ENCODE measurements at regions not wholly inside any gene's neighbourhood (a gene's known extent, or its start where the extent isn't known, plus 50 kb on each side); places are given as distances from the start of the nearest gene placed in this dataset.

DNA sequence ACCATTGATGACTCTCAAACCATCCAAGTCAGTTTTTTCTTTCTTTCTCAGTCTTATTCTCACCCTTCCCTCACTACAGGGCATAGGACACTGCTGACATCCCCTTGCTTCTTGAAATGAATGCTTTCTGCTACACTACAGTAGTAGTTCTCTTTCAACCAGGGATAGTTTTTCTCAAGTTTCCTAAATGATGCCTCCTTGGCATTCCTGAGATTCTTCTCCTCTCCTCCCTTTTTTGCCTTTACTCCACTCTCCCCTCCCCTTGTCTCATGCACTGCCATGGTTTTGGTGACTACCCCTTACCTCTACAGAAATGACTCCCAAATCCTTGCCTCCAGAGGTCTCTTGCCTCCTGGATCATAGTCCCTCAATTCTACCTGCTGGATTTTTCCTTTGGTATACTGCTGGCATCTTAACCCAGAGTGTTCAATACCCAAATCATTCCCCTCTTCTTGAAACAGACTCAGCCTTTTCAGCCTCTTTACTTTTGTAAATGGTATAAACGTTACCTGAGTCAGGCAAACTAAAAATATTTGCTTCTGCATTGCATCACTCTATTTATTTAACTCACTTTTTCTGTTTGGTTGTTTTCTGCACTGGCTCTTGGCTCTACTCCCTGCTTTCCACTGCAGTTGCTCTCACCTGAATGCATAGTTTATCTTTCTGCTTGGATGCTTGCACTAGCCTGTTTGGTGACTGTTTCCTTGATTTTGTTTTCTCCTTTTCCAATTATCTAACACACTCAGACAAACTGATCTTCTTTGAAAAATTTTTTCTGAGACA is 211.6 kb upstream of the IGF1 start:
- FAIRE-seq (no peak), DNase-seq (ENCODE audit: insufficient read length, low spot score) (no peak)
- TF ChIP-seq POLR2A (IDR thresholded peaks at IDR 0.05; ENCODE audit: low read depth, low read length): no peak
- TF ChIP-seq POLR2AphosphoS5 (IDR thresholded peaks at IDR 0.05; ENCODE audit: low read depth, low read length): no peak
- no peak for TF ChIP-seq SPI1 (IDR thresholded peaks at IDR 0.05; ENCODE audit: low read depth, low read length)
- TF ChIP-seq PAX5 (IDR thresholded peaks at IDR 0.05; ENCODE audit: insufficient read depth, low read length, severe bottlenecking): no peak
- TF ChIP-seq TAF1 (IDR thresholded peaks at IDR 0.05; ENCODE audit: low read depth, low read length): no peak
- no peak for TF ChIP-seq POU2F2 (IDR thresholded peaks at IDR 0.05; ENCODE audit: low read depth, low read length)

DNA sequence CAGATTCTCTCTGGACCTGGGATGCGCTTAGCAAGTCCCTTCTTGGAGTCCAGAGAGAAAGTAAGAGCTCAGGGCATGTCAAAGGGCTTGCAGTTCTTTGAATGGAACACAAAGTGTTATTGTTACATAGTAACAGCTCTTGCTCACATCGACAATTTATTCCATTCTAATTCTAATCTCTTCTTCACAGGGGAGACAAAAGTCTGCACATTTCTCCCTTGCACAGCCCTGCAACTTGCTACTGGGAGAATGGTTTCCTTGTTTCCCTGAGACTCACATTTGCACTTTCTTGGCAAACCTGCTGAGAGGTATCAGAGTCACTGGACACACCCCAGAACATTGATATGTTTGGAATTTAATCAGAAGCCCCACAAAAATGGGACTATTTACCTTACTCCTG is 209.9 kb upstream of the IGF1 start:
- DNase-seq (ENCODE audit: insufficient read length, low spot score) (no peak), FAIRE-seq (no peak)
- TF ChIP-seq POLR2A (IDR thresholded peaks at IDR 0.05; ENCODE audit: low read depth, low read length): no peak
- TF ChIP-seq TAF1 (IDR thresholded peaks at IDR 0.05; ENCODE audit: low read depth, low read length): no peak
- TF ChIP-seq POLR2AphosphoS5 (IDR thresholded peaks at IDR 0.05; ENCODE audit: low read depth, low read length): no peak
- TF ChIP-seq PAX5 (IDR thresholded peaks at IDR 0.05; ENCODE audit: insufficient read depth, low read length, severe bottlenecking): no peak
- TF ChIP-seq POU2F2 (IDR thresholded peaks at IDR 0.05; ENCODE audit: low read depth, low read length): no peak
- TF ChIP-seq SPI1 (IDR thresholded peaks at IDR 0.05; ENCODE audit: low read depth, low read length): no peak

DNA sequence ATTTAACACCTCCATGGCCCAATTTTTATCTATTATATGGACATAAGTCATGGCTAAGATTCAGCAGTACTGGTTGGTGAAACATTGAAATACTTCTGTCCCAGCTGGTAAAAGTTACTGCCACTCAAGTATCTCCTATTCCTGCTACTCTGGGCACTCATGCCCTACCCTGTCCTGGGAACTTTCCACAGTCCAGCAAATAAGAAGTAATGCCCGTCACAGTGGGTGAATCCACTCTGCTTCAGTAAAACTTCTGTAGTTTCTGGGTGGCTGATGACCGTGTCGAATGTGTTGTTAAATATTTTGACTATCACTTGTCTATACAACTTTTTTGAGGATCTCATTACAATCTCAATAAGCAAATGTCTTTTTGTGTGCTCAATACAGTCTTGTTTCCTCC is 209.3 kb upstream of the IGF1 start:
- no peak for TF ChIP-seq POU2F2 (IDR thresholded peaks at IDR 0.05; ENCODE audit: low read depth, low read length)
- TF ChIP-seq POLR2AphosphoS5 (IDR thresholded peaks at IDR 0.05; ENCODE audit: low read depth, low read length): no peak
- no peak for TF ChIP-seq TAF1 (IDR thresholded peaks at IDR 0.05; ENCODE audit: low read depth, low read length)
- TF ChIP-seq SPI1 (IDR thresholded peaks at IDR 0.05; ENCODE audit: low read depth, low read length): no peak
- no peak for TF ChIP-seq POLR2A (IDR thresholded peaks at IDR 0.05; ENCODE audit: low read depth, low read length)
- TF ChIP-seq PAX5 (IDR thresholded peaks at IDR 0.05; ENCODE audit: insufficient read depth, low read length, severe bottlenecking): no peak
- no peak for FAIRE-seq

DNA sequence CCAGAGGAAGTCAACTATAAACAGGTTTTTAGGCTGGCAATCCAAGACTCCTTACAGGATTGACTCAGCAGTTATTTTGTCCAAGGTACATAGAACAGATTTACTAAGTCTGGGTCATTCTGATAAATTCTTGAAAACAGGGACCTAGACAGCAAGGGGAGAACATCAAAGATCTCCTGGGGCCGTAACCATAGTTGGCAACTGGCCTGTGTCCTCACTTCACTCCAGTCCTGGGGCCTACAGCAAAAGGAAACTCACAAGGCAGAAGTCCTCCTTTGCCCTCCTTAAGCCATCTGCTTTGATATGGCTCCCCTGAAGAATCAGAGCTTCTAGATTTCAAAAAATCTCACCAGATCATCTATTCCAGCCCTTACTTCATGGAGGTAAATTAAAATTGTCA is 207.2 kb upstream of the IGF1 start:
- no peak for FAIRE-seq
- TF ChIP-seq POLR2AphosphoS5 (IDR thresholded peaks at IDR 0.05; ENCODE audit: low read depth, low read length) (no peak), SPI1 (IDR thresholded peaks at IDR 0.05; ENCODE audit: low read depth, low read length) (no peak), PAX5 (IDR thresholded peaks at IDR 0.05; ENCODE audit: insufficient read depth, low read length, severe bottlenecking) (no peak), TAF1 (IDR thresholded peaks at IDR 0.05; ENCODE audit: low read depth, low read length) (no peak), POU2F2 (IDR thresholded peaks at IDR 0.05; ENCODE audit: low read depth, low read length) (no peak), POLR2A (IDR thresholded peaks at IDR 0.05; ENCODE audit: low read depth, low read length) (no peak)

More for the DNA sequence above, 209.3 kb upstream of the IGF1 start:
- DNase-seq (ENCODE audit: insufficient read length, low spot score): no peak

DNA sequence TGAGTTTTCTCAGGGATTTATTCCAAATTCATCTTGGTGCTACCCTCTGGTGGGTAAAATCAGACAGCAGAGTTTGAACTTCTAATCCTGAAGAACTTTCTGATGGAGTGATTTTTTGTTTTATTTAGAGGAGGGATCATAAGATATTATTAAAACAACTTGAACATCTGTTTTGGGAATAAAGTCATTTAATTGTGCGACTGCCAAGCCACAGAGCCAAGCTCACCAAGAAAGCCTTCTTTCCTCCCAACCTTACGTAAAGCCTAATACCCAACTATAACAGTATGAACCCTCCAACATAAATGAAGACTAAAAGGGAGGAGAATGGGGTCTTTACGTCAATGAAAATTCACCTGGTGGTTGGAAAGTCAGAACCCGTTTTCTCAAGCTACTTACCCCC is 205.5 kb upstream of the IGF1 start:
- TF ChIP-seq POLR2AphosphoS5 (IDR thresholded peaks at IDR 0.05; ENCODE audit: low read depth, low read length): no peak
- no peak for TF ChIP-seq TAF1 (IDR thresholded peaks at IDR 0.05; ENCODE audit: low read depth, low read length)
- TF ChIP-seq POU2F2 (IDR thresholded peaks at IDR 0.05; ENCODE audit: low read depth, low read length): no peak
- TF ChIP-seq POLR2A (IDR thresholded peaks at IDR 0.05; ENCODE audit: low read depth, low read length): no peak
- no peak for TF ChIP-seq PAX5 (IDR thresholded peaks at IDR 0.05; ENCODE audit: insufficient read depth, low read length, severe bottlenecking)
- no peak for TF ChIP-seq SPI1 (IDR thresholded peaks at IDR 0.05; ENCODE audit: low read depth, low read length)
- DNase-seq (ENCODE audit: insufficient read length, low spot score): no peak
- no peak for FAIRE-seq

More for the DNA sequence above, 207.2 kb upstream of the IGF1 start:
- no peak for DNase-seq (ENCODE audit: insufficient read length, low spot score)

DNA sequence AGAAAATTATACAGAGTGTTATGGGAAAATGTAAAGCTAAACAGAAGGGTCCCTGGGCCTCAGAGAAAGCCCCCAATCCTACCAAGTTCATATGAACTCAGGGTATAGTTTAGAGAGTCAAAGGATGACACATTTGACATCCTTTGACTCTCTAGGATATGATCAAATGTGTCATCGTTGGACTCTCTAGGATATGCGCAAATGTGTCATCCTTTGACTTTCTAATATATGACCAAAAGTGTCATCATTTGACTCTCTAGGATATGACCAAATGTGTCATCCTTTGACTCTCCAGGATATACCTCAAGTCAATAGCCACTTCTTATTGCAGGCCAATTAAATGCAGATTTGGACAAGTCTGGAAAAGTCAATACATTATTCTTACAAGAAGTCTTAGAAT is 204.8 kb upstream of the IGF1 start:
- no peak for DNase-seq (ENCODE audit: insufficient read length, low spot score)
- no peak for FAIRE-seq
- TF ChIP-seq SPI1 (IDR thresholded peaks at IDR 0.05; ENCODE audit: low read depth, low read length): no peak
- TF ChIP-seq POU2F2 (IDR thresholded peaks at IDR 0.05; ENCODE audit: low read depth, low read length): no peak
- no peak for TF ChIP-seq PAX5 (IDR thresholded peaks at IDR 0.05; ENCODE audit: insufficient read depth, low read length, severe bottlenecking)
- TF ChIP-seq POLR2AphosphoS5 (IDR thresholded peaks at IDR 0.05; ENCODE audit: low read depth, low read length): no peak
- no peak for TF ChIP-seq TAF1 (IDR thresholded peaks at IDR 0.05; ENCODE audit: low read depth, low read length)
- TF ChIP-seq POLR2A (IDR thresholded peaks at IDR 0.05; ENCODE audit: low read depth, low read length): no peak

DNA sequence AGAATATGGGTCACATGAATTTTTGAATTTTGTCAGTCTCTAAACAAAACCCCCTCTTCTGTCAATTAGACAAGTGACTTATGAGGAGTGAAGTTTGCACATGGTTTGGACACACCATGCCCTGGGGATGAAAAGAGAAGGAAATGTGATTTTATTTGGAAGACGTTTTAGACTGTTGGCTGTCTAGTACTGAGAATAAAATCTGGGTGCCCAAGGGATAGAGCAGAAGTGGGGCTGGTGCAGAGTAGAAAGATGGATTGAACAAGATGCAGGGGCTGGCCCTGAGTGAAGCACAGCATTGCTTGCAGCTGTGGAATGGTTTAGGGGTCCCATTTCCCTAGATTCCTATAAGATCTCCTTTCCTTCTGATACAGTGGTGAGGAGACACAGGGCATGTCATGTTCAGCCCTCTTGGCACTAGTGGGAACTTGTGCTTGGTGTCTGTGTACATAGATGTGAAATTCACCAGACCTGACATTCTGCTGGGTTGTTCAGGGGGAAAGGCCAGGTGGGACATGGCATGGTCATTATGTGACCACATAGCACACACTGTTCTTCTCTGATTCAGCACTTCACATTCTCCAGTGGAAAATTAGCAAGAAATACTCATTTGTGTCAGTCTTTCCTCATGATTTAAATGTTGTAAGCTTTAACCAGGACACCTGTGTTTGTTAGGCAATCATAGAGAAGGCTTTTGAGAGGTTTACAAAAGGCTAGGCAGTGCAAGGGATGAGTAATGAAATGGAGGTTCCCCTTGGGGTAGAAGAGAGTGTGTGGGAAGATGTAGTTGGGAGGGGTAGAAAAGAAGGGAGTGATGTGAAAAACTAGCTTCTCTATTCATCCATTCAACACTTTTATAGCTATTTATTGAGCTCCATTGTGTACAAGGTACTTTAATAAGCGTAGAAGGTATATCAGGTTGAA is 202.3 kb upstream of the IGF1 start:
- FAIRE-seq (peak; percentile 69), DNase-seq (ENCODE audit: insufficient read length, low spot score) (no peak)
- TF ChIP-seq POLR2A (IDR thresholded peaks at IDR 0.05; ENCODE audit: low read depth, low read length) (no peak), POU2F2 (IDR thresholded peaks at IDR 0.05; ENCODE audit: low read depth, low read length) (no peak), PAX5 (IDR thresholded peaks at IDR 0.05; ENCODE audit: insufficient read depth, low read length, severe bottlenecking) (no peak), TAF1 (IDR thresholded peaks at IDR 0.05; ENCODE audit: low read depth, low read length) (no peak), SPI1 (IDR thresholded peaks at IDR 0.05; ENCODE audit: low read depth, low read length) (no peak), POLR2AphosphoS5 (IDR thresholded peaks at IDR 0.05; ENCODE audit: low read depth, low read length) (no peak)

DNA sequence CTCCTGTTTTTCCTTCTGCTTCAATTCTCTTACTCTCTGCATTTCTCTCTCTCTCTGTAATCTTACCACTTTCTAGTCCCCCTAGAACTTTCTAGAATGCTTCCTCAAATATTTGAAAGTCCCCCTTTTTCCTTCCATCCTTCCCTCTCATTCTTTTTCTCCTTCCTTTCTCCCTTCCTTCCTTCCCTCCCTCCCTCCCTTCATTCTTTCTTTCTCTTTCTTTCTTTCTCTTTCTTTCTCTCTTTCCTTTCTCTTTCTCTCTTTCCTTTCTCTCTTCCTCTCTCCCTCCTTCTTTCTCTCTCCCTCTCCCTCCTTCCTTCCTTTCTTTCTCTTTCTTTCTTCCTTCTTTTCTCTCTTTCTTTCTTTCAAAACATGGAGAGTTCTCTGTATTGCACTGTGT is 201.4 kb upstream of the IGF1 start:
- FAIRE-seq: no peak

DNA sequence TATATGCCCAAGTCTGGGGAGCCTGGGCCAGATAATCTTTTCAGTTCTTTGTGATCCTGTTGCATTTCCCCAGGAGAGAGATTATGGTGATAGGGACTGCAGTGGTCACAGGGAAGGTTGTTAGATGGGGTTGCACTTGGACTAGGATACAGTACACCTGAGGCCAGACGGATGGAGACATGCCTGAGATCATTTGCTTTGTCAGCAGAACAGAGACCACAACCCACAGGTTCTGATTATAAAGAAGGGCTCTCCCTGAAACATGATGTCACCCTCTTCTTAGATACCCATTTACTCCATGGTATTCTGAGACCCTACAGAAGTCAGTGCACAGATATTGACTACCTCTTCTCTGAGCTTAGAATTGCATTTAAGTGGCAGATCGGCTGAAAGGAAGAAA is 200.9 kb upstream of the IGF1 start:
- no peak for TF ChIP-seq POU2F2 (IDR thresholded peaks at IDR 0.05; ENCODE audit: low read depth, low read length)
- TF ChIP-seq SPI1 (IDR thresholded peaks at IDR 0.05; ENCODE audit: low read depth, low read length): no peak
- TF ChIP-seq PAX5 (IDR thresholded peaks at IDR 0.05; ENCODE audit: insufficient read depth, low read length, severe bottlenecking): no peak
- TF ChIP-seq TAF1 (IDR thresholded peaks at IDR 0.05; ENCODE audit: low read depth, low read length): no peak
- TF ChIP-seq POLR2AphosphoS5 (IDR thresholded peaks at IDR 0.05; ENCODE audit: low read depth, low read length): no peak
- TF ChIP-seq POLR2A (IDR thresholded peaks at IDR 0.05; ENCODE audit: low read depth, low read length): no peak
- DNase-seq (ENCODE audit: insufficient read length, low spot score) (no peak), FAIRE-seq (no peak)

More for the DNA sequence above, 201.4 kb upstream of the IGF1 start:
- no peak for TF ChIP-seq POLR2AphosphoS5 (IDR thresholded peaks at IDR 0.05; ENCODE audit: low read depth, low read length)
- TF ChIP-seq POLR2A (IDR thresholded peaks at IDR 0.05; ENCODE audit: low read depth, low read length): no peak
- TF ChIP-seq PAX5 (IDR thresholded peaks at IDR 0.05; ENCODE audit: insufficient read depth, low read length, severe bottlenecking): no peak
- TF ChIP-seq POU2F2 (IDR thresholded peaks at IDR 0.05; ENCODE audit: low read depth, low read length): no peak
- TF ChIP-seq SPI1 (IDR thresholded peaks at IDR 0.05; ENCODE audit: low read depth, low read length): no peak
- DNase-seq (ENCODE audit: insufficient read length, low spot score): no peak

Data from GM12891 (cell line).